ENCODE measurements at regions not wholly inside any gene's neighbourhood (a gene's known extent, or its start where the extent isn't known, plus 50 kb on each side); places are given as distances from the start of the nearest gene placed in this dataset.

GRCh38 chr9:106796771-106797170 lies 66.2 kb upstream of the ZNF462 start:
- peaks cover 17% of the 10 kb centered on the region for H3K9me3 Mint-ChIP-seq (ENCODE audit: unreplicated experiment)
- H3K4me1 ChIP-seq = peaks cover 33% of the 10 kb centered on the region
- H3K27ac Mint-ChIP-seq (ENCODE audit: unreplicated experiment) = no peak overlapping the region
- BruUV-seq (replicated peaks) = no TSS peak
- CTCF ChIA-PET = no interaction called here
- H3K4me1 Mint-ChIP-seq (ENCODE audit: low read depth, unreplicated experiment) = peaks cover 24% of the 10 kb centered on the region
- no peaks in the 10 kb centered on the region for H3K27me3 Mint-ChIP-seq (ENCODE audit: insufficient read depth, unreplicated experiment)
- intact Hi-C loops (cut with micrococcal nuclease; ENCODE audit: unreplicated experiment) = no loop called here
- no peaks in the 10 kb centered on the region for H3K27me3 ChIP-seq (replicated peaks; ENCODE audit: control insufficient read depth, insufficient read depth, low read length)
- no peak for TF ChIP-seq CTCF (IDR thresholded peaks at IDR 0.05; ENCODE audit: insufficient read depth in 1 of 2, low read depth in 1 of 2, low read length in 1 of 2, severe bottlenecking in 1 of 2, unreplicated experiment in 1 of 2)
- POLR2A ChIA-PET = no interaction called here
- H3K4me3 Mint-ChIP-seq (ENCODE audit: unreplicated experiment) = no peak overlapping the region
- H3K36me3 ChIP-seq (ENCODE audit: control insufficient read depth, insufficient read depth, low read length) = no peaks in the 10 kb centered on the region
- H3K36me3 Mint-ChIP-seq (ENCODE audit: insufficient read depth, unreplicated experiment) = peaks cover 9% of the 10 kb centered on the region
- DNase-seq = no peak
- H3K9me3 ChIP-seq = peaks cover 13% of the 10 kb centered on the region
- H3K4me3 ChIP-seq (ENCODE audit: low read depth, low read length) = no peak overlapping the region

- ChIA-PET POLR2A (no interaction called here), CTCF (no interaction called here)
- no peak for TF ChIP-seq CTCF (IDR thresholded peaks at IDR 0.05; ENCODE audit: insufficient read depth in 1 of 2, low read depth in 1 of 2, low read length in 1 of 2, severe bottlenecking in 1 of 2, unreplicated experiment in 1 of 2)
- Histone ChIP-seq H3K4me1 (peaks cover 33% of the 10 kb centered on the region), H3K9me3 (peaks cover 13% of the 10 kb centered on the region), H3K27me3 (replicated peaks; ENCODE audit: control insufficient read depth, insufficient read depth, low read length) (no peaks in the 10 kb centered on the region), H3K36me3 (ENCODE audit: control insufficient read depth, insufficient read depth, low read length) (no peaks in the 10 kb centered on the region), H3K4me3 (ENCODE audit: low read depth, low read length) (no peak overlapping the region)
- Mint-ChIP-seq H3K27me3 (ENCODE audit: insufficient read depth, unreplicated experiment) (no peaks in the 10 kb centered on the region), H3K4me3 (ENCODE audit: unreplicated experiment) (no peak overlapping the region), H3K36me3 (ENCODE audit: insufficient read depth, unreplicated experiment) (peaks cover 9% of the 10 kb centered on the region), H3K4me1 (ENCODE audit: low read depth, unreplicated experiment) (peaks cover 24% of the 10 kb centered on the region), H3K27ac (ENCODE audit: unreplicated experiment) (no peak overlapping the region), H3K9me3 (ENCODE audit: unreplicated experiment) (peaks cover 22% of the 10 kb centered on the region)
- DNase-seq = no peak
- BruUV-seq (replicated peaks) = no TSS peak
- intact Hi-C loops (cut with micrococcal nuclease; ENCODE audit: unreplicated experiment) = no loop called here
Measured at GRCh38 chr9:106797299-106797698, 65.7 kb upstream of the ZNF462 start.

GRCh38 chr9:106798016-106798799 lies 64.8 kb upstream of the ZNF462 start:
- Histone ChIP-seq H3K9me3 (peaks cover 13% of the 10 kb centered on the region), H3K4me3 (ENCODE audit: low read depth, low read length) (no peak overlapping the region), H3K4me1 (peaks cover 31% of the 10 kb centered on the region), H3K36me3 (ENCODE audit: control insufficient read depth, insufficient read depth, low read length) (no peaks in the 10 kb centered on the region), H3K27me3 (replicated peaks; ENCODE audit: control insufficient read depth, insufficient read depth, low read length) (no peaks in the 10 kb centered on the region)
- no peak for DNase-seq
- Mint-ChIP-seq H3K27me3 (ENCODE audit: insufficient read depth, unreplicated experiment) (no peaks in the 10 kb centered on the region), H3K27ac (ENCODE audit: unreplicated experiment) (peak overlapping the region; percentile 27), H3K36me3 (ENCODE audit: insufficient read depth, unreplicated experiment) (peaks cover 15% of the 10 kb centered on the region), H3K9me3 (ENCODE audit: unreplicated experiment) (peaks cover 31% of the 10 kb centered on the region), H3K4me1 (ENCODE audit: low read depth, unreplicated experiment) (peaks cover 24% of the 10 kb centered on the region), H3K4me3 (ENCODE audit: unreplicated experiment) (no peak overlapping the region)
- BruUV-seq (replicated peaks) = no TSS peak
- intact Hi-C loops (cut with micrococcal nuclease; ENCODE audit: unreplicated experiment) = no loop called here
- ChIA-PET CTCF (no interaction called here), POLR2A (no interaction called here)
- TF ChIP-seq CTCF (IDR thresholded peaks at IDR 0.05; ENCODE audit: insufficient read depth in 1 of 2, low read depth in 1 of 2, low read length in 1 of 2, severe bottlenecking in 1 of 2, unreplicated experiment in 1 of 2) = no peak
